Neuronal stem cell (in vitro differentiated cells): ENCODE measurements at regions not wholly inside any gene's neighbourhood (a gene's known extent, or its start where the extent isn't known, plus 50 kb on each side); places are given as distances from the start of the nearest gene placed in this dataset.

ENCODE experiments used
- DNase-seq: peaks from one replicate; pipeline ENCODE4 v3.0.0-alpha.2; 2013; ENCODE audit warnings: low spot score
- H2AFZ ChIP-seq: one replicate; pipeline ENCODE4 v1.6.1; 2013; ENCODE audit warnings: mild to moderate bottlenecking, low read length, inconsistent platforms
- H2AK5ac ChIP-seq: 2 replicates; pipeline ENCODE4 v1.6.1; 2013; ENCODE audit warnings: low read depth, mild to moderate bottlenecking, inconsistent platforms, low read length, moderate library complexity, mixed read lengths
- H2BK120ac ChIP-seq: 2 replicates; pipeline ENCODE4 v1.6.1; 2013; ENCODE audit warnings: low read depth, mild to moderate bottlenecking, inconsistent platforms, low read length, moderate library complexity, mixed read lengths
- H2BK12ac ChIP-seq: one replicate; pipeline ENCODE4 v1.6.1; 2013; ENCODE audit warnings: low read length, inconsistent platforms
- H2BK15ac ChIP-seq: 2 replicates; pipeline ENCODE4 v1.6.1; 2013; ENCODE audit warnings: mild to moderate bottlenecking, low read length, inconsistent platforms, mixed read lengths
- H2BK5ac ChIP-seq: one replicate; pipeline ENCODE4 v1.6.1; 2013; ENCODE audit warnings: inconsistent platforms, mild to moderate bottlenecking, low read length, moderate library complexity
- H3K14ac ChIP-seq: one replicate; pipeline ENCODE4 v1.6.1; 2013; ENCODE audit warnings: low read length, inconsistent platforms
- H3K18ac ChIP-seq: 2 replicates; pipeline ENCODE4 v1.6.1; 2013; ENCODE audit warnings: low read length, inconsistent platforms
- H3K23ac ChIP-seq: 2 replicates; pipeline ENCODE4 v1.6.1; 2013; ENCODE audit warnings: low read depth, mild to moderate bottlenecking, mixed read lengths, low read length, inconsistent platforms; ENCODE audit not compliant: poor library complexity
- H3K27ac ChIP-seq: replicated peaks from 3 replicates; pipeline ENCODE4 v1.5.1; 2013; ENCODE audit warnings: low read length, inconsistent platforms
- H3K27me3 ChIP-seq, 3 experiments: 2 replicates each; pipeline ENCODE4 v1.6.1; 2013; ENCODE audit warnings: low read length in 3 of 3, mild to moderate bottlenecking in 2 of 3, inconsistent platforms in 1 of 3, low read depth in 1 of 3, mixed read lengths in 1 of 3, moderate library complexity in 1 of 3; ENCODE audit not compliant: control insufficient read depth in 3 of 3, insufficient read depth in 3 of 3
- H3K36me3 ChIP-seq, 2 donors: replicated peaks in 1 of 2; 2 replicates each; pipeline ENCODE4 v1.6.1; 2013; ENCODE audit warnings: low read length in 2 of 2; ENCODE audit not compliant: control insufficient read depth in 2 of 2, insufficient read depth in 2 of 2
- H3K4ac ChIP-seq: 2 replicates; pipeline ENCODE4 v1.6.1; 2013; ENCODE audit warnings: inconsistent platforms, mild to moderate bottlenecking, low read length, moderate library complexity
- H3K4me1 ChIP-seq, 2 donors: 1 replicate in 1 of 2; 2 replicates in 1 of 2; pipeline ENCODE4 v1.6.1; 2013; ENCODE audit warnings: low read length in 2 of 2, low read depth in 1 of 2; ENCODE audit not compliant: control insufficient read depth in 2 of 2, insufficient read depth in 1 of 2
- H3K4me2 ChIP-seq: one replicate; pipeline ENCODE4 v1.6.1; 2013; ENCODE audit warnings: mild to moderate bottlenecking, low read length, inconsistent platforms; ENCODE audit not compliant: insufficient read depth, poor library complexity, severe bottlenecking
- H3K4me3 ChIP-seq, 2 donors: 2 replicates each; pipeline ENCODE4 v1.5.1; 2013; ENCODE audit warnings: low read length in 2 of 2, mild to moderate bottlenecking in 2 of 2, inconsistent platforms in 1 of 2, moderate library complexity in 1 of 2
- H3K79me1 ChIP-seq: one replicate; pipeline ENCODE4 v1.6.1; 2013; ENCODE audit warnings: low read depth, mild to moderate bottlenecking, inconsistent platforms, low read length, moderate library complexity
- H3K9ac ChIP-seq: one replicate; pipeline ENCODE4 v1.6.1; 2013; ENCODE audit warnings: mild to moderate bottlenecking, low read depth, low read length, inconsistent platforms; ENCODE audit not compliant: poor library complexity
- H3K9me3 ChIP-seq, 2 donors: replicated peaks in 1 of 2; 2 replicates each; pipeline versions ENCODE3 to v1.6.1; 2013; ENCODE audit warnings: low read length in 2 of 2, mild to moderate bottlenecking in 2 of 2, inconsistent platforms in 1 of 2, low read depth in 1 of 2, mixed read lengths in 1 of 2, moderate library complexity in 1 of 2; ENCODE audit not compliant: control insufficient read depth in 2 of 2, insufficient read depth in 1 of 2
- H4K8ac ChIP-seq: one replicate; pipeline ENCODE4 v1.6.1; 2013; ENCODE audit warnings: low read depth, mild to moderate bottlenecking, inconsistent platforms, low read length, moderate library complexity
- H4K91ac ChIP-seq: one replicate; pipeline ENCODE4 v1.6.1; 2013; ENCODE audit warnings: low read length, low read depth, mild to moderate bottlenecking, inconsistent platforms; ENCODE audit not compliant: poor library complexity
- WGBS, 2 donors: extraction: QIAGEN DNeasy Blood & Tissue Kit; methylation state at CpG; one replicate each; pipeline ENCODE4 v1.1.7; 2013; ENCODE audit warnings: missing lambda C conversion rate in 2 of 2, mixed read lengths in 1 of 2; ENCODE audit not compliant: insufficient read length in 2 of 2, insufficient replicate concordance in 1 of 2; ENCODE audit errors: extremely low coverage in 2 of 2; 5-methylcytosine and 5-hydroxymethylcytosine counted together

GRCh38 chr14:30058401-30058800 is 130.8 kb upstream of the PRKD1 start:
- no peaks in the 10 kb centered on the region for H3K9me3 ChIP-seq
- H2AFZ ChIP-seq = no peak overlapping the region
- no peak overlapping the region for H3K9ac ChIP-seq
- whole genome bisulfite sequencing, 2 donors = no CpG with 5 or more reads among the region's 1 CpG
- no peak overlapping the region for H3K27ac ChIP-seq
- no peak for DNase-seq
- no peak overlapping the region for H3K4ac ChIP-seq
- no peaks in the 10 kb centered on the region for H3K79me1 ChIP-seq
- H4K91ac ChIP-seq = no peak overlapping the region
- no peak overlapping the region for H3K18ac ChIP-seq
- no peaks in the 10 kb centered on the region for H3K27me3 ChIP-seq
- H4K8ac ChIP-seq = no peak overlapping the region
- no peaks in the 10 kb centered on the region for H3K36me3 ChIP-seq
- H3K14ac ChIP-seq = no peak overlapping the region
- no peak overlapping the region for H2BK5ac ChIP-seq
- no peak overlapping the region for H2BK120ac ChIP-seq
- no peak overlapping the region for H2AK5ac ChIP-seq
- H3K4me1 ChIP-seq = no peaks in the 10 kb centered on the region
- no peak overlapping the region for H3K23ac ChIP-seq
- H3K4me2 ChIP-seq = no peak overlapping the region
- no peak overlapping the region for H3K4me3 ChIP-seq
- no peak overlapping the region for H2BK12ac ChIP-seq
- no peak overlapping the region for H2BK15ac ChIP-seq

GRCh38 chr14:30063746-30064145 is 136.1 kb upstream of the PRKD1 start:
- WGBS, 2 donors = no CpG with 5 or more reads among the region's 2 CpGs
- H3K79me1 ChIP-seq = no peaks in the 10 kb centered on the region
- no peak overlapping the region for H3K18ac ChIP-seq
- H2BK120ac ChIP-seq = no peak overlapping the region
- H3K4me3 ChIP-seq = no peak overlapping the region
- no peak overlapping the region for H2BK12ac ChIP-seq
- no peaks in the 10 kb centered on the region for H3K4me1 ChIP-seq
- H3K4ac ChIP-seq = no peak overlapping the region
- no peaks in the 10 kb centered on the region for H3K27me3 ChIP-seq
- H2BK5ac ChIP-seq = no peak overlapping the region
- H2AFZ ChIP-seq = no peak overlapping the region
- no peak overlapping the region for H4K8ac ChIP-seq
- H3K36me3 ChIP-seq = no peaks in the 10 kb centered on the region
- H3K4me2 ChIP-seq = no peak overlapping the region
- H2BK15ac ChIP-seq = no peak overlapping the region
- H3K23ac ChIP-seq = no peak overlapping the region
- H3K14ac ChIP-seq = no peak overlapping the region
- no peak overlapping the region for H4K91ac ChIP-seq
- no peak overlapping the region for H2AK5ac ChIP-seq
- no peak for DNase-seq
- no peak overlapping the region for H3K9ac ChIP-seq
- no peaks in the 10 kb centered on the region for H3K9me3 ChIP-seq
- H3K27ac ChIP-seq = no peak overlapping the region

- Histone ChIP-seq H3K79me1 (no peaks in the 10 kb centered on the region), H2BK15ac (no peak overlapping the region), H3K27me3 (no peaks in the 10 kb centered on the region), H3K36me3 (no peaks in the 10 kb centered on the region), H3K4ac (no peak overlapping the region), H3K4me3 (no peak overlapping the region), H4K91ac (no peak overlapping the region), H3K9ac (no peak overlapping the region), H2AK5ac (no peak overlapping the region), H3K23ac (no peak overlapping the region), H3K18ac (no peak overlapping the region), H3K27ac (no peak overlapping the region), H3K9me3 (no peaks in the 10 kb centered on the region), H2BK120ac (no peak overlapping the region), H4K8ac (no peak overlapping the region), H2BK5ac (no peak overlapping the region), H3K14ac (no peak overlapping the region), H3K4me2 (no peak overlapping the region), H2BK12ac (no peak overlapping the region), H3K4me1 (no peaks in the 10 kb centered on the region), H2AFZ (no peak overlapping the region)
- DNase-seq = no peak
Measured at GRCh38 chr14:30064454-30064853, 136.8 kb upstream of the PRKD1 start.

GRCh38 chr14:30069536-30069935 is 141.9 kb upstream of the PRKD1 start:
- no peaks in the 10 kb centered on the region for H3K79me1 ChIP-seq
- H3K9ac ChIP-seq = no peak overlapping the region
- H3K27ac ChIP-seq = no peak overlapping the region
- no peak overlapping the region for H3K23ac ChIP-seq
- no peak overlapping the region for H2AFZ ChIP-seq
- H3K4me1 ChIP-seq = no peaks in the 10 kb centered on the region
- H2AK5ac ChIP-seq = no peak overlapping the region
- no peak overlapping the region for H3K4me2 ChIP-seq
- no peak overlapping the region for H3K14ac ChIP-seq
- no peak overlapping the region for H2BK5ac ChIP-seq
- no peak for DNase-seq
- no peak overlapping the region for H2BK15ac ChIP-seq
- H3K9me3 ChIP-seq = no peaks in the 10 kb centered on the region
- H3K4ac ChIP-seq = no peak overlapping the region
- no peak overlapping the region for H4K8ac ChIP-seq
- no CpG with 5 or more reads among the region's 1 CpG for WGBS, 2 donors
- no peak overlapping the region for H4K91ac ChIP-seq
- H2BK12ac ChIP-seq = no peak overlapping the region
- no peak overlapping the region for H3K4me3 ChIP-seq
- no peaks in the 10 kb centered on the region for H3K27me3 ChIP-seq
- H3K18ac ChIP-seq = no peak overlapping the region
- H3K36me3 ChIP-seq = no peaks in the 10 kb centered on the region
- H2BK120ac ChIP-seq = no peak overlapping the region
